T-helper 1 cell (primary cell): ENCODE measurements at regions not wholly inside any gene's neighbourhood (a gene's known extent, or its start where the extent isn't known, plus 50 kb on each side); places are given as distances from the start of the nearest gene placed in this dataset.

Experiments
- DNase-seq, 5 donors: peaks; one replicate each; pipeline ENCODE4 v3.0.0-alpha.2; 2012 to 2020

DNA sequence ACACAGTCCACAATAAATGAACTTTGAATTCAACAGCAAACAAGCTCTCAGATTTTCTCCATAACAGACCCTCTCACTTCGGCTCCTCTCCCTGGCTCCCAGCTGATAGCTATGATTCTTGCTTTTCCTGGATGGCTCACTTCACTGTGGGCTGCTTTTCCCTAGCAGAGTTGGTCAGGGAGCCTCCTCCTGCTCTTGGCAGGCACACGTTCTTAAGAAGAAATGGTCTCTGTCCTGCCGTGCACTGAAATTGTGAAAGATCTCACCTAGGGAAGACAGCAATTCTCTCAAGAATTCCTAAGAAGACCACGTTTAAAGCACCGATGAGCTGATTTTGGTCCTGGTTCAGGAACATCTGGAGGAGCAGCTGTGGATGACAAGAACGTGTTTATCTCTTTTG lies 148.5 kb upstream of the KCNK2 start:
- no peak for DNase-seq

DNA sequence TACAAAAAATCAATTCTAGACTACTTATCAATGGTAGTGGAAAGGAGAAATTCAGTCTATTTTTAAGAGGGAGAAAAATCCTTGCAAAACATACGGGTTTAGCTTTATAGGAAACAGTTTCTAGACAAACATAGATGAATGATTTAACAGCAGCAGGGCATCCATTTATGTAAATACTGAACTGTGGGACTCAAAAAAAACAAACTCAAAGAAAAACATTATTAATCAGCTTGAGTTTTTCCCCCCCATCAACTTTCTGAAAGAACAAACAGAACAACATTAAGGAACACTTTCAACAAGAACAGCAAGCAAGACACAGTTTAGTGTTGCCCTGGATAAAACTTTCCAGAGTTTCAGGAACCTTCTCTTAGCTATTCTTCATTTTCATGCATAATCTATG lies 147.3 kb upstream of the KCNK2 start:
- DNase-seq: no peak

DNA sequence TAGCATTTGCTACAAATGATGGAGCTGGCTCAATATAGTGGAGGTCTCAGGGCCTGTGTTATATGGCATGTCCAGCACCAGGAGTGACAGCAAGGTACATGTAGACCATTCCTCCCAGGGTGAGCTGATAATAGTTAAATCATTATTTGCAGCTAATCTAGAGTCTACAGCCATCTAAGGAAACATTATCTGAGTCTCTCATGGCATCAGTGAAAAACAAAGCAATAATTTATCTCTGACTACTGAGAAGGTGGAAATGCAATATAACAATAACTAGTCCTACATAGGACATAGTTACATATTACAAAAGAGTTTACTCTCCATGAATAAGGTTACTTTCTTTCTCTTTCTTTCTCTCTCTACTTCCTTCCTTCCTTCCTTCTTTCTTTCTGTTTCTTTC lies 143.4 kb upstream of the KCNK2 start:
- DNase-seq: no peak

DNA sequence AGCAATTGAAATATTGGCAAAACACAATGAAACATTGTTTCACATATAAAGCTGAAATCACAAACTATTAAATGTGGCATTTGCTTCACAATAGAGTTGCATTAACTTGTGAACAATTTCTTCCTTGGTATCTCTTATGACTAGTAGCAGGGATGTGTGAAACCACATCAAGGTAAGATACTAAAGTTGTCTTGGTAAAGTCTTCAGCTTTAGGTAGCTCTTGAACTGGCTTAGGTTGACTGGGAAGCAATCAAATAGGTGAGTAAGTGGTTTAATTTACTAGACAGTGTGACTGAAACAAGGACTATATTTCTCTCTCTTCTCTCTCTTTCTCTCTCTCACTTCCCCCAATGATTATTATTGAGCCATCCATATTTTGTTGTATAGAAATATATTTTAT lies 141.5 kb upstream of the KCNK2 start:
- no peak for DNase-seq

DNA sequence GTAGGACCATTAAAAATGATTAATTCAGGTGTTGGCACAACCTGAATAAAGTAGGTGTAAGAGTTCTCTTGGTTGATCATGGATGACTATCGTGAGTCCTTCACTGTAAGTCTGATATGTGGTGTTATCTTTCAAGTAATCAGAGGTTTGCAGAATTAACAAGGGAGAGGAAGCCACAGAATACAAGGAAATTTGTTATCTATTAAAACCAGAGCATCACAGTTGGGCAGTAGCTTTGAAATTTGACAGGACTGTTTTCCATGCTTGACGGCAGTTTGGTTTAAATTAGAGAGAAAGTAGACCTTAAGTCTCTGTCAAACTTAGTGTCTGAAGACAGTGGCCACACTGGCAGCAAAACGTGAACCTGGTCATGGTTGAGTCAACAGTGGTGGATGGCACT lies 139.5 kb upstream of the KCNK2 start:
- no peak for DNase-seq

DNA sequence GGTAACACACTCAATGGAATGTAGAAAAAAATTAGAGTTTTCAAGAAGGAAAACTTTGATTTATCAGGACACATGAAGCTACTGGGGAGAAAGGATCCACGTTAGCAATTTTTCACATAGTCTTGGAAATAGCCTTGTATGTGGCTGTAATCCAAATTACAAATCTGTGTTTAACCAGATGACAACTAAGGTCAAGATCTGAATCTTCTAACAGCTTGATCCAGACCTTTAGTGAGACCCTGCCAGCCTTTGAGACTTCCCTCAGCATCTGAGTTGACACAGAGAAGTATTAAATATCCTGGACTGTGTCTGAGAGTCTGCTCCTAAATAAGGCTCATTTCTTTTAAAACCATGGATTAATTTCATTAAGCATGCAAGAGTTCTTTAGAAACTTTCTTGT lies 135.9 kb upstream of the KCNK2 start:
- no peak for DNase-seq

DNA sequence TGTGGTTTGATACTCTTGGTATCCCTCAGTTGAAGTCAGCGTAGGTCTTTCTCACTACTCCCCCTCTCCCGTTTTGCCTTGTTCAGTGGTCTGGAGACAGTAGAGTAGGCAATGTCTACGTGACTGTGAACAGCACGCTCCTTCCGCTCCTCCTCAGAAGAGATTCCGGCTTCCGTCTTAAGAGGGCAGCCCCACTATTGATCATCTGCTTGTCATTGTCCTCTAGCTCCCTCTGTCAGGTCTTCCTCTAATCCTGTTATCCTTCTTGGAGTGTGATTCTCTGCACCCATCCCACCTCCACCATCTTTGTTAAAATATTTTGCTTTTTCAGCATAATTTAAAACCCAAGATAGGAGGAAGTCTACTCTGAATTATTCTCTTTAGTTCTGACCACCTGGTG lies 129.9 kb upstream of the KCNK2 start:
- DNase-seq: no peak

DNA sequence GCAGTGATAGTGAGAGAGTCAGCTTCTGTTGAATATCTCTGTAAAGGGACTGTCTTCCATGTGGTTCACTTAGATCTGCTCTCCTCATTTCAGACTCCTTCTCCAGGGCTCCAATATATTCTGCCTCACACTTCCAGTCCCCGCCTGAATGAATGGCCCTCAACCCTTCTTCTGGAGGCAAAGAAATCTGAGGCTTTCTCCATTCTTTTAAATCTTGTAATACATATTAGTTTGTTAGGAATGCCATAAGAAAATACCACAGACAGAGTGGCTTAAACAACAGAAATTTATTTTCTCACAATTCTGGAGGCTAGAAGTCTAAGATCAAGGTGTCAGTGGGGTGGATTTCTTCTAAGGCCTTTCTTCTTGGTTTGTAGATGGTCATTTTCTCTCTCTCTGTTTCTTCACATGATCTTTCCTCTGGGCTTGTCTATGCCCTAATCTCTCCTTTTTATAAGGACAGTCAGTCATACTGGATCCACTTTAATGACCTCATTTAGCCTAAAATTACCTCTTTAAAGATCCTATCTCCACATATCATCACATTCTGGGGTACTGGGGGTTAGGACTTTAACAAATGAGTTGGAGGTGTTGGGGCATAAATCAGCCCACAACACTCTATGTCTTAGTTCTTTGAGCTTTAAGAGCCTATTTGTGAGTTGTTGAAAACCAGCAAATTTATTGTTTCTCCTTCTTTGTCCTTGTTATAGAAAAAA lies 128.5 kb upstream of the KCNK2 start:
- DNase-seq: no peak

DNA sequence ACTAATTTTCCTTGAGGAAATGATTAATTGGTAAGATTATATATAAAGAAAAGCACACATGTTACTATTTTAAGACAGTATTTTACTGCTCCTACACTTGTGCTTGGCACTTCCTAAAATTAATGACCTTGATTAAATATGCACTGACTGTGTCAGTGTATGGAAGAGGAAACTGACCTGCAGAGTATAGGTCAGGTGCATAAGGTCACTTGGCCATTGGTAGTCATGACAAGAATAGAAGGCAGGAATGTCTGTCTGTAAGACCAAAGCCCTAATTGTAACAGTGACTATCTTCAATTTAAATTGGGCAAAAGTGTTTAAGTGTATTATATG lies 128.0 kb upstream of the KCNK2 start:
- no peak for DNase-seq

DNA sequence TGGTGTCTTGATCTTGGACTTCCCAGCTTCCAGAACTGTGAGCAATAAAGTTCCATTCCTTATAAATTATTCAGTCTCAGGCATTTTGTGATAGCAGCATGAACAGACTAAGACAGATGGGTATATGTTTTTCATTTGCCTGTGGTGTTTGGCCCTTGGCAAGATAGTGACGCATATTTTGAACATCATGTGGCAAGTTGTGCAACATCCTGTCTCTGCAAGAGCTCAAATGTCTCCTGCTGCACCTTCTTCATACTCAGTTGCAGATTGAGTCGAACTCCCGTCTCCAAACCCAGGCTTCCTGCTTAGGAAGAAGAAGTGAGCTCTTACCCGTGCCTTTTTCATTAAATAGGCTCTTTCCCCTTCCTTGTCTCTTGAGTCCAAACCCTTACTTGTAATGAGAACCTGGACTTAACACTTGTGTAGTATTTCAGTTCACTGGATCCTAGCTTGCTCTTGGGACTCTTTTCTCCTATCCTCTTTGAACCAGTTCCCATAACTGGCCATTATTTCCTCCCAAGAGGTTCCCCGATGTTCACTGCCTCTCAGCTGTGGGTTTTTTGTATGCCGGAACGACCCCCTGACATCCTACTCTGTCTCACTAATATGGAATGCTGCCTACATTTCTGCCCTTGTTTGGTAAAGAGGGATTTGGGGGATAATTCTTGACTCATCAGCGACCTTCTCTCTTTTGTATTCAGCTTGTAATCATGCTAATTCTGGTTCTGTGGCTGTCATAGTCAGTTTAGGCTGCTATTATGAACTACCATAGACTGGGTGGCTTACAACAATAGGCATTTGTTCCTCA lies 125.0 kb upstream of the KCNK2 start:
- DNase-seq: peak in 1 of 5 donors; percentile 49

DNA sequence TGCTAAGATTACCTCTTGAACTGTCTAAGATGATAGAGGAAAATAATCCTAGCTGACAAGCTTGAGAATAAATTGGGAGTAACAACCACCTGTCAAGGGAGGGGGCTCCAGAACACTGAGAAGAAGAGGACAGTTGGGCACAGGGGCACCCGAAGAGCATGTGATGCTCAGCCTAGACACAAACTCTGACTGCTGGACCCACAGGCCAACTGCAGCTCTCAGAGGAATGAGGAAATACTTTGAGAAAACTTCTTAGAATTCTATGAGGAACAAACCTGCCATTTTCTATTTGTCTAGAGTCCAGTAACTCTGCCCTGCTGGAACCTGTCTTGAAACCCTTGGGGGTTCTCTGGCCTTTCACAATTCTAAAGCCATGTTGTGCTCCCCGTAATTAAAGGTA lies 124.1 kb upstream of the KCNK2 start:
- DNase-seq: no peak

DNA sequence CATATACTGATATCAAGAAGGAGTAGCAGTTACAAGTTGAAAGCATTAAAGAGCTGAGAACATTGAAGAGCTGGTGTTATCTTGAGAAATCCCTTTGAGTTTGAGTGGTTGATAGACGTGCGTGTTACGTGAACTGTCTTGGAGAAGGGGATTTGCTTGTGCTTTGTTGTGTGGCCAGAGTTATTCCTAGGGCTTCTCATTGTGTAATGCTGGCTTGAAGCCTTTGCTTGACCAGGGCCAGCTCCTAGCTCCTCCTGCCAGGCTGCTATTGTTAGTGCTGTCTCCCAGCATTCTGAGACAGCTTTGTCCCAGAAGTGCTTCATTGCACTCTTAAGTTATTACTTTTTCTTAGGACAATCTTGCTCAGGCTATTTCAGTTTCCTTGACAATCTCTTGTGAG lies 116.2 kb upstream of the KCNK2 start:
- DNase-seq: no peak

DNA sequence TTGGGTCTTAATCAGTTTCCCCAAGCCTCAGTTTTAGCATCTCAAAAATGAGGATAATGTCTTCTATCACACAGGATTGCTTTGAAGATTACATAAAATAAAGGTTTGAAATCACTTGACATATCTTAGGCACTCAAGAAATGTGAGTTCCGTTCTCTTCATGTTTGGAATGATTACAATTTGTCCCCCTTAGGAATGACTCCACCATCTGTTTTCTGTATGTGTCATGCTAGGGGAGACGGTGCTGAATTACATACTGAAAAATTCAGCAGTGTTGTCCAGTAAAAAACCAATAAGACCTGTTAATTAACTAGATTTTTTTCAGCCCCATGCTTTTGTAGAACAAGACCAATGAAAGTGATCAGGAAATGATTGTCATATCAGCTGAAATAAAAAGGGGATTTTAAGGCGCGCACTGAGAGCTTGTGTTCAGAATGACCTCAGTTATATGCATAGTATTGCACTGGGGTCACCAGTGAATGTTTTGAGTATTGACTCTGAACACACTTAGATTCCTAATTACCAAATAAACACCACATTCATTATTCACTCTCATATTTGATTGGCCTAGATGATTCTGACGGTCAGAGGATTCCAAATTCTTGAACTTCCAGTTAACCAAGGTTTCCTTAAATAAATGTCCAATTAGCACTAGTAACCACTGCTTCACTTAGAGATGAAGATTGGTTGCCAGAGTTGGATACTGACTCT lies 114.5 kb upstream of the KCNK2 start:
- DNase-seq: no peak

DNA sequence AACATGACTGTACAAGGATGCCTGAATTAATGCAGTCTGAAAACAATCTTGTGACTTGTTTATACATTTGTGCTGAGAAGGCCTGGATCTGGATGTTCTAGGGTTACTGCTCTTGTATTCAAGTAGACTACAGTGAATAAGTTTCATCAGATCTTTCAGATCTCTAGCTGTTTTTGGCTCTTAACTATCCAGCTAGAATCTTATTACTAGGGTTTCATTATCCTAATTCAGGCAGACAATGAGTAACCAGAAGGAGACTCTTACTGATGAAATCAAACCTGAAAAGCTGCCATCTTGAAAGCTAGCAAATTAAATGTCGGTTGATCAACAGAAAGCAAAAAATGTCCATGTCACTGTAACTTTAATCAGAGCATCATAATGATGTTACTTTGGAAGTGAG lies 112.5 kb upstream of the KCNK2 start:
- DNase-seq: no peak

DNA sequence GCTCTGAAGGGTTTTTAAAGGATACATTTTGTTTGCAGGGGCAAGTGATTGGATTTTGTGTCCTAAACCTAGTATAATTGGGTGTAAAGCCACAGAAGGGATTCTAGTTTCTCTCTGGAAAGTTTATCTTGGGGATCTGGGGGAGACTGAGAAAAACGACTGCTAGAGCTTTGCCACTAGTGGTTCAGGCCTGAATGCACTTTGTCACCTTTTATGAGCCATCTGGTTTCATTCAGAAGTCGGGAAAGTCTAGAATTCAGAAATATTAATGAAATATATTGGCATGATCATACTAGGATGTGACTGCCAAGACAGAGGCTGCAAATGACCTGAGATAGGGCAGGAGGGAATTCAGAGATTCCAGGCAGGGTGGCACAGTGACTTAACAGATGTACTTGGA lies 111.5 kb upstream of the KCNK2 start:
- no peak for DNase-seq

DNA sequence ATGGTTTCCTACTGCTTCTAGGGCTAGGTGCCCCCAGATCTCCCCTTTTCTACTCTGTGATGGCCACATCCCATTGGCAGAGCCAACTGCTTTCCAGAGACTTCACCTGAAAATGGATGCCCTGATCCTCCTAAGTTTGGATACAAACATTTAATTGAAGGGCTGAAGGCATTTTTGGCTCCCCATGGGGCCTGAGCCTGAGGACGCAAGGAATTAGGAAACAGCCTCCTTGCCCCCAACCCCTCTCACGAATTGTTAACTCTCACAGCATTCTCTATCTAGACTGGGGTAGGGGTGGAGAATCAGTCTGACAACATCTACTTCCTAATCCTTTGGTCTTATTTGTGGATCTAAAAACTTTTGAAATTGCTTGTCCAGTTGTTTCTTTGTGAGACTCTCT lies 108.5 kb upstream of the KCNK2 start:
- no peak for DNase-seq

DNA sequence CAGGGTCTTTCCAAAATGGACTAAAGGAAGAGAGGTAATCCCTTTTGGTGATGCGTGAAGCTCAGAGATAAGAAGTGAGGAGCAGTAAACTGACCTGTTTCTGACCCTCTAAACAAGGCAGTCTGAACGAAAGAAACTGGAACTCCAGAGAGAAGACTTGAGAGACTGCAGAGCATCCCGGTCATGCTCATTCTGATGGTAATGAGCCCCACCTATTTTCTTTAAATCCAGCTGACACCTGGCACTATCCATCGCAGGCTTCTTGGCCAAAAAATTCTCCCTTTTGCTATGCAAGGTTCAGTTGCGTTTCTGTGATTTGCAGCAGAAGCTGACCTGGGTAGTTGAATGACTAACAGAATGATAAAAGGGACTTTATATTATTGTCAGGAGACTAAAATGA lies 105.9 kb upstream of the KCNK2 start:
- no peak for DNase-seq

DNA sequence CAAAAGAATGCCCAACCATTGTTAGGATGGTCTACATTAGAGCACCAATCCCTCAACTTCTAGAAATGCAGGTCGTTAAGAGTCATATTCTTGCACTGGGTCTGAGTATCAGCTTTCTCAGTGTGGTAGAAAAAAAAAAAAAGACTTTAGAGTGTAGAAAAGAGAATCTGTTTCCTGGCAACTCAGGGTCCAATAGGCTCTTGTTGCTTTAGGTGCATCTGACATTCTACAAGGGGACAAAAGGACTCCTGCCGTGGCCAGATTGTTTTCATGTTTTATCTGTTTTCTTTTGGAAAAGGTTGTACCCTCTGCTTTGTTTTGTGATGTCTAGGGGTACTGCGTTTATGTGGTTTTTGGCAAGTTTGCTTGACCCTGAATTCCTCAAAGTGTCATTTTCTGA lies 105.4 kb upstream of the KCNK2 start:
- no peak for DNase-seq

DNA sequence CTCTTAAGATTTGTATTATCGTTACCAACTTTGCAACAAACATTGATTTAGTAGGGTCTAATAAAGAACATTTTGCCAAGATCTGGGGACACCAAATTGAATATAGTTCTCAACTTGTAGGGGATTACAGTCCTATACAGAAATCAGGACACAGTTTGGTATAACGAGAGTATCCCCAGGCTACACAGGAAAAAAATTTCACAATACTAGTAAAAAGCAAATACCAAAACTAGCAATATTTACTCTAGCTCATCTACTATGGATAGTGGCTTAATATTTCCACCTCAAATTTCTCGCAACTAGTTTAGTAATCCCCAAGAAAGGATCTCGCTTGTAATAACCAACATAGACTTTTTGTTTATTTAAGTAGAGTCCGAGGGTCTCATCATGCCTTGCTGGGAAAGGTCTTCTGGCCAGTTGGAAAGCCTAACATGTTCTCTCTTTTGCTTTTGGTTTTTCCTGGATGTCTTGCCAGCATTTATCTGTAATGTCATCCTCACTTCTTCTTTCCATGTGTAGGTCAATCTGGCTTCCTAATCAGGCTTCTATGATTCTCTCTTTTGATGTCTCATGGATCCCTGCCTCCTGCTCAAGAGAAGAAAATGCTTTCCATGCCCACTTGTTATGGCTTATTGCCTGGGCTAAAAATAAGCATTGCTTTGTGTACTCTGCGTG lies 104.7 kb upstream of the KCNK2 start:
- no peak for DNase-seq

DNA sequence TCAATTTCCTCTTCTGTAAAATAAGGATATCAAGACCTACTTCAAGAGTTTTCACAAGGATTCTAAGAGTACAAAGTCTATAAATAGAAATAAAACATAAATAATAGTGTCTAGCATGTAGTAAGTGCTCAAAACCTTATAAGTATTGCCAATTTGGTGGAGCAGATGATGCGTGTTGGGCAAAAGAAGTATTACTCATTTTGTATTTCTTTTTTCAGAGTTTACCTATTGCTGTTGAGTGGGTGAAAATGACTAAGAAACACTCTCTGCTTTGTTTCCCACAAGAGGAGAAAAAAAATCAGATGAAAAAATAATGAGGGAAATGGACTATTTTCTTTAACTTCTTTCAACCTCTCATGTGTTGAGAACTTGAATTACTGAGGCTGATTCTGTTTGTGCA lies 103.3 kb upstream of the KCNK2 start:
- no peak for DNase-seq

DNA sequence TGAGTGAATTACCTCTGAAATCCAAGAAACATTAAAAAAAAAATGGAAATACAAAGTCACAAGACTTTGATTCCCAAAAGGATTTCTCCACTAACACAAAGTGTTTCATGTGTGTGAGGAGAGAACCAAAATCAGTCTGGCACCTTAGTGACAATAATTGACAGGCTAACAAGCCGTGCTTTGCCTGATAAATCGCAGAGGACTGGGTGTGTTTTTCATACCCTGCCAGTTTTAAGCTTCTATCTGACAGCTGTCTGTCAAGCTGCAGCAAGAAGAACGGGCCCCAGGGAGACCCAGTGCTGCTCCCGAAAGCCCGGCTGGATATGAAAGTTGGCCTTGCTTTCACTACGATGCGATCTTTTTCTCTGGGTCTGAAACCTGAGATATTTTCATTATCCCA lies 101.6 kb upstream of the KCNK2 start:
- DNase-seq: no peak

DNA sequence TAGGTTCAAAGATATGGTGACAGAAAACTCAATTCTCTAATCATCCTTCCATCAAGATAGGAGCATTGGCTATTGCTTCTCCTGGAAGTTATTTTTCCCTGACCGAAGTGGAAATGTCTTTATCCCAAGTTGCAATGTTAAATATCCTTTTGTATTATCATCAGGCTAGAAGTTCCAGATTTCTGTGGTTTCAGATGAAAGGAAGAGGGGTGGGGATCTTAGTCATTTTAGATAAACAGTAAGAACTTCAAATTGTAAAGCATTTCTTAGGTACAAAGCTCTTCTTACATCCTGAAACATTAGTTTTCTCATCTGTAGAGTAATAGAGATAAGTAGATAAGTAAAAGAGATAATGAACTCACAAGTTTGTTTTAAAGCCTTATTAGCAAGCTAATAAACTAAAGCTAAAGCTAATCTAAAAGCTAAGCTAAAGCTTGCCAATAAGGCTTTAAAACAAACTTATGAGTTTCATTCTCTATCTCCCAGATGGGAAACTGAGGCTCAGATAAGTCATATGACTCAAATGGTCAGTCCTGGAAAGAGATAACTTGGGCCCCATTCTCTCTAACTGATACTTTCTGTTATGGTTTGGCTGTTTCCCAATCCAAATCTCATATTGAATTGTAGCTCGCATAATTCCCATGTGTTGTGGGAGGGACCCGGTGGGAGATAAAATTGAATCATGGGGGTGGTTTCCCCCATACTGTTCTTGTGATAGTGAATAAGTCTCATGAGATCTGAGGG lies 99.2 kb upstream of the KCNK2 start:
- DNase-seq: no peak

DNA sequence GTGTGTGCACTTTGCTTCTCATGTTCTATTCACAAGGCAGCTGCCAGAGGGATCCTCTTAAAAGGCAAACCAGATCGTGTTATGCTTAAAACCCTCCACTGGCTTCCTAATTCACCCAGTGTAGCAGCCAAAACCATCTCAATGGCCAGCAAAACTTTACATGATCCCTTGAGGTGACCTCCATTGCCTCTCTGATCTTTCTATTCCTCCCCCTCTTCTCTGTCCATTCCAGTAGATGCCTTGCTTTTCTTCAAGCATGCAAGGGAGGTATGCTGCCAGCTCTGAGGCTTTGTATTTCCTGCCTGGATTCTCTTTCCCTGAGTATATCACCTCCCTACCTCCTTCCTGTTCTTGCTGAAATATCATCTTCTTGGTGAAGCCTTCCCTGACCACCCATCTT lies 93.2 kb upstream of the KCNK2 start:
- no peak for DNase-seq
